Iris pigment epithelial cell (primary cell): ENCODE measurements at regions not wholly inside any gene's neighbourhood (a gene's known extent, or its start where the extent isn't known, plus 50 kb on each side); places are given as distances from the start of the nearest gene placed in this dataset.

Experiments used
- DNase-seq: peaks from one replicate; pipeline ENCODE4 v3.0.0-alpha.2; 2011; ENCODE audit warnings: low read depth

- no peak for DNase-seq
Measured at GRCh38 chr3:54071601-54072000, 50.8 kb upstream of the CACNA2D3 start.

GRCh38 chr3:54069961-54070360 is 52.4 kb upstream of the CACNA2D3 start:
- DNase-seq = no peak

GRCh38 chr3:54067055-54067698 is 55.2 kb upstream of the CACNA2D3 start:
- DNase-seq = no peak

GRCh38 chr3:54066253-54066652 is 56.1 kb upstream of the CACNA2D3 start:
- no peak for DNase-seq

GRCh38 chr3:54065586-54065985 is 56.8 kb upstream of the CACNA2D3 start:
- DNase-seq = no peak

- DNase-seq = no peak
Measured at GRCh38 chr3:54065140-54065539, 57.2 kb upstream of the CACNA2D3 start.

- no peak for DNase-seq
Measured at GRCh38 chr3:54064486-54064885, 57.9 kb upstream of the CACNA2D3 start.

- no peak for DNase-seq
Measured at GRCh38 chr3:54062546-54062945, 59.8 kb upstream of the CACNA2D3 start.

- no peak for DNase-seq
Measured at GRCh38 chr3:54056521-54056920, 65.8 kb upstream of the CACNA2D3 start.

- no peak for DNase-seq
Measured at GRCh38 chr3:54053882-54054281, 68.5 kb upstream of the CACNA2D3 start.

GRCh38 chr3:54053211-54053610 is 69.1 kb upstream of the CACNA2D3 start:
- DNase-seq = no peak

GRCh38 chr3:54047568-54047967 is 74.8 kb upstream of the CACNA2D3 start:
- DNase-seq = no peak

- DNase-seq = peak; percentile 7
Measured at GRCh38 chr3:54046641-54047214, 75.6 kb upstream of the CACNA2D3 start.

- no peak for DNase-seq
Measured at GRCh38 chr3:54045061-54045815, 77.1 kb upstream of the CACNA2D3 start.

- DNase-seq = no peak
Measured at GRCh38 chr3:54042259-54042823, 80.0 kb upstream of the CACNA2D3 start.

- no peak for DNase-seq
Measured at GRCh38 chr3:54040476-54040875, 81.9 kb upstream of the CACNA2D3 start.

- DNase-seq = no peak
Measured at GRCh38 chr3:54038391-54038790, 84.0 kb upstream of the CACNA2D3 start.

- no peak for DNase-seq
Measured at GRCh38 chr3:54036543-54036942, 85.8 kb upstream of the CACNA2D3 start.

- no peak for DNase-seq
Measured at GRCh38 chr3:54034971-54035370, 87.4 kb upstream of the CACNA2D3 start.

- DNase-seq = no peak
Measured at GRCh38 chr3:54033761-54034160, 88.6 kb upstream of the CACNA2D3 start.

GRCh38 chr3:54032598-54032997 is 89.8 kb upstream of the CACNA2D3 start:
- DNase-seq = no peak

GRCh38 chr3:54028372-54028771 is 94.0 kb upstream of the CACNA2D3 start:
- no peak for DNase-seq

- no peak for DNase-seq
Measured at GRCh38 chr3:54026543-54026942, 95.8 kb upstream of the CACNA2D3 start.
